ENCODE measurements at regions not wholly inside any gene's neighbourhood (a gene's known extent, or its start where the extent isn't known, plus 50 kb on each side); places are given as distances from the start of the nearest gene placed in this dataset.
A peak's percentile ranks its signal among the peaks of the same experiment; 100 is the strongest.

GRCh38 chr18:26662996-26663395 lies 114.6 kb upstream of the KCTD1 start:
- Histone ChIP-seq H3F3A (ENCODE audit: insufficient read depth, low read length, poor library complexity, severe bottlenecking) (peaks cover 4% of the 10 kb centered on the region), H3K27ac (ENCODE audit: low read length) (no peak overlapping the region), H3K36me3 (ENCODE audit: insufficient read depth, low read length) (no peaks in the 10 kb centered on the region), H3K9me2 (ENCODE audit: insufficient read depth, low read length) (no peaks in the 10 kb centered on the region), H2AFZ (ENCODE audit: low read depth, low read length) (no peak overlapping the region), H3K79me2 (replicated peaks; ENCODE audit: insufficient read depth, low read length) (peaks cover 3% of the 10 kb centered on the region), H3K27me3 (ENCODE audit: insufficient read depth, low read depth, low read length) (no peaks in the 10 kb centered on the region), H4K20me1 (ENCODE audit: insufficient read depth) (no peaks in the 10 kb centered on the region), H3K9ac (ENCODE audit: low read length) (no peak overlapping the region), H3K4me2 (ENCODE audit: low read length) (no peak overlapping the region), H3K9me3 (ENCODE audit: low read length) (no peaks in the 10 kb centered on the region), H3K4me3 (ENCODE audit: low read length) (no peak overlapping the region)
- TF ChIP-seq SMC3 (conservative IDR thresholded peaks at IDR 0.05; ENCODE audit: poor library complexity) (no peak), MXI1 (conservative IDR thresholded peaks at IDR 0.05; ENCODE audit: poor library complexity, severe bottlenecking) (no peak), REST (IDR thresholded peaks at IDR 0.05; ENCODE audit: borderline replicate concordance) (no peak), EZH2 (IDR thresholded peaks at IDR 0.05; ENCODE audit: borderline replicate concordance, insufficient read depth, low read length, poor library complexity, severe bottlenecking) (no peak), EP300 (conservative IDR thresholded peaks at IDR 0.05; ENCODE audit: poor library complexity, severe bottlenecking) (no peak), TAF1 (IDR thresholded peaks at IDR 0.05; ENCODE audit: low read depth) (no peak), RAD21 (conservative IDR thresholded peaks at IDR 0.05) (no peak)

- Histone ChIP-seq H3K4me3 (ENCODE audit: low read length) (peak overlapping the region; percentile 77), H3F3A (ENCODE audit: insufficient read depth, low read length, poor library complexity, severe bottlenecking) (peaks cover 7% of the 10 kb centered on the region), H4K20me1 (ENCODE audit: insufficient read depth) (no peaks in the 10 kb centered on the region), H3K27ac (ENCODE audit: low read length) (peak overlapping the region; percentile 89), H3K9me3 (ENCODE audit: low read length) (no peaks in the 10 kb centered on the region), H3K4me2 (ENCODE audit: low read length) (peak overlapping the region; percentile 88), H3K9ac (ENCODE audit: low read length) (peak overlapping the region; percentile 92), H3K36me3 (ENCODE audit: insufficient read depth, low read length) (no peaks in the 10 kb centered on the region), H3K9me2 (ENCODE audit: insufficient read depth, low read length) (no peaks in the 10 kb centered on the region), H3K79me2 (replicated peaks; ENCODE audit: insufficient read depth, low read length) (peaks cover 3% of the 10 kb centered on the region), H2AFZ (ENCODE audit: low read depth, low read length) (peak overlapping the region; percentile 34), H3K27me3 (ENCODE audit: insufficient read depth, low read depth, low read length) (no peaks in the 10 kb centered on the region)
- TF ChIP-seq MXI1 (conservative IDR thresholded peaks at IDR 0.05; ENCODE audit: poor library complexity, severe bottlenecking) (no peak), CTCF (IDR thresholded peaks at IDR 0.05; ENCODE audit: poor library complexity, severe bottlenecking) (no peak), TAF1 (IDR thresholded peaks at IDR 0.05; ENCODE audit: low read depth) (no peak), SMC3 (conservative IDR thresholded peaks at IDR 0.05; ENCODE audit: poor library complexity) (no peak), EZH2 (IDR thresholded peaks at IDR 0.05; ENCODE audit: borderline replicate concordance, insufficient read depth, low read length, poor library complexity, severe bottlenecking) (no peak), POLR2AphosphoS5 (IDR thresholded peaks at IDR 0.05) (no peak), RAD21 (conservative IDR thresholded peaks at IDR 0.05) (no peak), REST (IDR thresholded peaks at IDR 0.05; ENCODE audit: borderline replicate concordance) (no peak), EP300 (conservative IDR thresholded peaks at IDR 0.05; ENCODE audit: poor library complexity, severe bottlenecking) (no peak)
Measured at GRCh38 chr18:26657631-26658581, 109.6 kb upstream of the KCTD1 start.

Data from neural cell (in vitro differentiated cells).